ENCODE measurements at regions not wholly inside any gene's neighbourhood (a gene's known extent, or its start where the extent isn't known, plus 50 kb on each side); places are given as distances from the start of the nearest gene placed in this dataset.

GRCh38 chrY:7874080-7874479 lies 962.5 kb upstream of the AMELY start:
- DNase-seq (ENCODE audit: low read depth) = no peak
- H3K4me3 ChIP-seq (ENCODE audit: low read depth, low read length) = no peak overlapping the region
- peak; percentile 51 for TF ChIP-seq CTCF (conservative IDR thresholded peaks at IDR 0.05; ENCODE audit: low read depth, low read length)

GRCh38 chrY:7871304-7871932 lies 959.9 kb upstream of the AMELY start:
- no peak overlapping the region for H3K4me3 ChIP-seq (ENCODE audit: low read depth, low read length)
- TF ChIP-seq CTCF (conservative IDR thresholded peaks at IDR 0.05; ENCODE audit: low read depth, low read length) = no peak

GRCh38 chrY:7866976-7867375 lies 955.4 kb upstream of the AMELY start:
- no peak overlapping the region for H3K4me3 ChIP-seq (ENCODE audit: low read depth, low read length)
- DNase-seq (ENCODE audit: low read depth) = no peak
- TF ChIP-seq CTCF (conservative IDR thresholded peaks at IDR 0.05; ENCODE audit: low read depth, low read length) = no peak

More at GRCh38 chrY:7871304-7871932, 959.9 kb upstream of the AMELY start:
- no peak for DNase-seq (ENCODE audit: low read depth)

- H3K4me3 ChIP-seq (ENCODE audit: low read depth, low read length) = no peak overlapping the region
- no peak for TF ChIP-seq CTCF (conservative IDR thresholded peaks at IDR 0.05; ENCODE audit: low read depth, low read length)
- DNase-seq (ENCODE audit: low read depth) = no peak
These were observed 949.4 kb upstream of the AMELY start for GRCh38 chrY:7860781-7861614.

GRCh38 chrY:7850191-7850590 lies 938.6 kb upstream of the AMELY start:
- DNase-seq (ENCODE audit: low read depth) = no peak
- TF ChIP-seq CTCF (conservative IDR thresholded peaks at IDR 0.05; ENCODE audit: low read depth, low read length) = no peak
- no peak overlapping the region for H3K4me3 ChIP-seq (ENCODE audit: low read depth, low read length)

- no peak overlapping the region for H3K4me3 ChIP-seq (ENCODE audit: low read depth, low read length)
- DNase-seq (ENCODE audit: low read depth) = no peak
- no peak for TF ChIP-seq CTCF (conservative IDR thresholded peaks at IDR 0.05; ENCODE audit: low read depth, low read length)
These were observed 934.2 kb upstream of the AMELY start for GRCh38 chrY:7845776-7846175.

Data from epithelial cell of proximal tubule (primary cell).